ENCODE measurements at regions not wholly inside any gene's neighbourhood (a gene's known extent, or its start where the extent isn't known, plus 50 kb on each side); places are given as distances from the start of the nearest gene placed in this dataset.
A peak's percentile ranks its signal among the peaks of the same experiment; 100 is the strongest.

DNA sequence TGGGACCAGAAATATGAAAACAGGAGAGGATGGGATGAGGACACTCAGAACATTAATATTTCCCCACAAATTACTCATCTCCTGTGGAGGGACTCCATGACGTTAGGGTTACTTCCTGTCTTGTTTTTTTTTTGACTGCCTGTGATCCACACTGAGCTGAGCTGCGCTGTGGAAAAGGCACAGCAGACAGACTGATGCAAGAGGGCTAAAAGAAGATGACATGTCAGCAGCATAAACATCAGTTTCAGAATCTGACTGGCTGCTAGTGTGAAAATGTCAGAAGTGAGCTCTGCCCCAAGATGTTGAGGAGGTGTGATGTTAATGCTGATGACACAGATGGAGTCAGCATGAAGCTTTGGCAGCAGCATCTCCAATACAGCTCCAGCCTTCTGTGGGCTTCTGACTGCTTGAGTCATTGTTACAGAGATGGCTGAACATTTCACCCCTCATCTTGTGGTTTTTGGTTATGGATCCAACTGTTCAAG lies 286.8 kb downstream of the BLID start:
- peak overlapping the region; percentile 81 for H3K27ac ChIP-seq (ENCODE audit: poor library complexity, severe bottlenecking)
- no peak for TF ChIP-seq CTCF (IDR thresholded peaks at IDR 0.05; ENCODE audit: poor library complexity, severe bottlenecking)
- no peak overlapping the region for H3K4me3 ChIP-seq (ENCODE audit: severe bottlenecking)
- H3K4me1 ChIP-seq (ENCODE audit: insufficient read depth, poor library complexity, severe bottlenecking) = peaks cover 21% of the 10 kb centered on the region
- no peaks in the 10 kb centered on the region for H3K9me3 ChIP-seq (ENCODE audit: severe bottlenecking)
- H3K27me3 ChIP-seq (ENCODE audit: insufficient read depth, poor library complexity, severe bottlenecking) = no peaks in the 10 kb centered on the region
- peak; percentile 91 for ATAC-seq (ENCODE audit: low read depth)
- no peak for DNase-seq (ENCODE audit: low spot score)
- H3K36me3 ChIP-seq (ENCODE audit: low read depth) = no peaks in the 10 kb centered on the region

DNA sequence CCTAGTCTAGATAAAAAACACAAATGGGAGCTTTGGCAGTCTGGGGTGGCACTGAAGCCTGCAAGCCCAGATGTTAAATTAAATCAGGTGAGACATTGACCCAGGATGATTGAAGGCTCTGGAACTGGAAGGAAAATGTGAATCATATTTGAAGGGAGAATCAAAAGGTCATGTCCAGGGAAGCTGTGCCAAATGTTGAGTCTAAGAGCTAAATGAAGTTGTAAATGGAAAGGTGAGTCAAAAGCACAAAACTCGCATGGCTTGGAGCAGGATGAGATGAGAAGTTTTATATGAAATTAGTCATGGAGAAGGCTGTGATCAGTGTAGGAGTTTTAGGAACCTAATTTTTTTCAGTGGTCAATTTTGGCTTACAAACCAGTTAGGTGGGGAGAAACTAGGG lies 301.1 kb downstream of the BLID start:
- DNase-seq (ENCODE audit: low spot score) (no peak), ATAC-seq (ENCODE audit: low read depth) (peak; percentile 89)
- H3K4me3 ChIP-seq (ENCODE audit: severe bottlenecking) = no peak overlapping the region
- no peaks in the 10 kb centered on the region for H3K27me3 ChIP-seq (ENCODE audit: insufficient read depth, poor library complexity, severe bottlenecking)
- H3K4me1 ChIP-seq (ENCODE audit: insufficient read depth, poor library complexity, severe bottlenecking) = peaks cover 7% of the 10 kb centered on the region
- TF ChIP-seq CTCF (IDR thresholded peaks at IDR 0.05; ENCODE audit: poor library complexity, severe bottlenecking) = no peak
- H3K27ac ChIP-seq (ENCODE audit: poor library complexity, severe bottlenecking) = peak overlapping the region; percentile 54
- no peaks in the 10 kb centered on the region for H3K36me3 ChIP-seq (ENCODE audit: low read depth)
- peaks cover 4% of the 10 kb centered on the region for H3K9me3 ChIP-seq (ENCODE audit: severe bottlenecking)

GRCh38 chr11:121814296-121814695 lies 301.7 kb downstream of the BLID start:
- DNase-seq (ENCODE audit: low spot score) = no peak
- H3K36me3 ChIP-seq (ENCODE audit: low read depth) = no peaks in the 10 kb centered on the region
- no peak for TF ChIP-seq CTCF (IDR thresholded peaks at IDR 0.05; ENCODE audit: poor library complexity, severe bottlenecking)
- peak overlapping the region; percentile 54 for H3K27ac ChIP-seq (ENCODE audit: poor library complexity, severe bottlenecking)
- no peaks in the 10 kb centered on the region for H3K27me3 ChIP-seq (ENCODE audit: insufficient read depth, poor library complexity, severe bottlenecking)
- ATAC-seq (ENCODE audit: low read depth) = no peak
- H3K4me1 ChIP-seq (ENCODE audit: insufficient read depth, poor library complexity, severe bottlenecking) = peaks cover 7% of the 10 kb centered on the region
- peaks cover 4% of the 10 kb centered on the region for H3K9me3 ChIP-seq (ENCODE audit: severe bottlenecking)
- no peak overlapping the region for H3K4me3 ChIP-seq (ENCODE audit: severe bottlenecking)

DNA sequence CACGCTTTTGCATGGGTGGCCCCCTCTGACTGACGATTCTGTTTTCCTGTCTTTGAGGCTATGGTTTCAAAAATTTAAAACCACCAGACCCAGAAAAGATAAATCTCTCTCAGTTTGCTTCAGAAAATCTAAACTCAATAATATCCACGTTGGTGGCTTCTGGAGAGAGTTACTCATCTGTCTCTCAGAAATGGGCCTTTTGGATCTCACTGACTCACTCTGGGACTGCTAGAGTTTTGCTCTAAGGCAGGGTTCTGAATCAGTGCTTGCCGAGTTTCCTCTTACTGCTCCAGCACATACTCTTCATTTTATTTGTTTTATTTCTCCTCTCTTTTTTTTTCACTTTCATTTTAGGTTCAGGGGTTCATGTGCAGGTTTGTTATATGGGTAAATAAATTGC lies 305.7 kb downstream of the BLID start:
- DNase-seq (ENCODE audit: low spot score) (no peak), ATAC-seq (ENCODE audit: low read depth) (peak; percentile 61; the same call in 1 of the 3 replicates)
- Histone ChIP-seq H3K27ac (ENCODE audit: poor library complexity, severe bottlenecking) (no peak overlapping the region), H3K4me1 (ENCODE audit: insufficient read depth, poor library complexity, severe bottlenecking) (peaks cover 3% of the 10 kb centered on the region), H3K9me3 (ENCODE audit: severe bottlenecking) (peaks cover 4% of the 10 kb centered on the region), H3K4me3 (ENCODE audit: severe bottlenecking) (no peak overlapping the region), H3K36me3 (ENCODE audit: low read depth) (no peaks in the 10 kb centered on the region), H3K27me3 (ENCODE audit: insufficient read depth, poor library complexity, severe bottlenecking) (no peaks in the 10 kb centered on the region)
- no peak for TF ChIP-seq CTCF (IDR thresholded peaks at IDR 0.05; ENCODE audit: poor library complexity, severe bottlenecking)

DNA sequence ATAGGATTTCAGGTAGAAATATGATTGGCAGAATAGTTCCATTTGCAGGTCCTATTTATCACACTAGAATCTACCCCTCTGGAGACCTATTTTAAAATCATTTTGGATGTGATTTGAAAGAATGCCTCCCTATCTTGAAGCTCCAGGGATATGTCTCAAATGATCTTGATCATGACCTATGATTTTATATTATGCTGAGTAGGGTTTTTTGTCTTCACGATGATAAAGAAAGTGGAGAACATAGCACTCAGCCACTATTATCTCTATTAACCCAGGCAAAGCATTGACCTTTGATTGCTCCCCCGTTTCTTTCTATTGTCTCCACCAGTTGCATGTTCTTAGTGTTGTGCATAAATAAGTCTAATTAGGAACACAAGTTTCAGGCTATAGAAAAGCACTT lies 307.9 kb downstream of the BLID start:
- Histone ChIP-seq H3K9me3 (ENCODE audit: severe bottlenecking) (peaks cover 4% of the 10 kb centered on the region), H3K4me3 (ENCODE audit: severe bottlenecking) (no peak overlapping the region), H3K27ac (ENCODE audit: poor library complexity, severe bottlenecking) (no peak overlapping the region), H3K36me3 (ENCODE audit: low read depth) (no peaks in the 10 kb centered on the region), H3K4me1 (ENCODE audit: insufficient read depth, poor library complexity, severe bottlenecking) (no peaks in the 10 kb centered on the region), H3K27me3 (ENCODE audit: insufficient read depth, poor library complexity, severe bottlenecking) (no peaks in the 10 kb centered on the region)
- ATAC-seq (ENCODE audit: low read depth) (no peak), DNase-seq (ENCODE audit: low spot score) (no peak)
- TF ChIP-seq CTCF (IDR thresholded peaks at IDR 0.05; ENCODE audit: poor library complexity, severe bottlenecking) = no peak

All from RWPE2 (cell line).